Gastroesophageal sphincter (tissue), 4 donors: ENCODE measurements at regions not wholly inside any gene's neighbourhood (a gene's known extent, or its start where the extent isn't known, plus 50 kb on each side); places are given as distances from the start of the nearest gene placed in this dataset.

ENCODE experiments used
- ATAC-seq: fragments of 150-250 bp; one replicate; pipeline ENCODE4 v1.9.1; 2016; ENCODE audit warnings: mild to moderate bottlenecking, moderate library complexity
- H3K27ac ChIP-seq, 4 donors: fragments of 200-600 bp; sonication (generic) in 3 of 4; 1 replicate in 3 of 4; 2 replicates in 1 of 4; pipeline ENCODE4 v1.5.1; 2016 to 2019
- H3K27me3 ChIP-seq: fragments of 200-600 bp; sonication (generic); one replicate; pipeline ENCODE4 v1.5.1; 2019
- H3K36me3 ChIP-seq, 2 donors: fragments of 200-600 bp; sonication (generic); one replicate each; pipeline ENCODE4 v1.5.1; 2019; ENCODE audit warnings: control low read depth in 1 of 2
- H3K4me1 ChIP-seq, 3 donors: fragments of 200-600 bp; sonication (generic); 1 replicate in 2 of 3; 2 replicates in 1 of 3; pipeline ENCODE4 v1.5.1; 2016 to 2019; ENCODE audit warnings: control low read depth in 2 of 3
- H3K4me3 ChIP-seq, 2 donors: fragments of 200-600 bp; sonication (generic); one replicate each; pipeline ENCODE4 v1.5.1; 2019; ENCODE audit warnings: mild to moderate bottlenecking in 1 of 2, moderate library complexity in 1 of 2
- H3K9me3 ChIP-seq, 3 donors: fragments of 200-600 bp; sonication (generic); one replicate each; pipeline ENCODE4 v1.5.1; 2017 to 2019; ENCODE audit warnings: control low read depth in 2 of 3
- EP300 ChIP-seq: sonication (generic); formaldehyde crosslinking; IDR thresholded peaks from one replicate; pipeline ENCODE4 v1.6.1; 2017; ENCODE audit warnings: antibody characterized with exemption, mild to moderate bottlenecking
- POLR2A ChIP-seq, 2 donors: fragments of 450-650 bp; IDR thresholded peaks; one replicate each; pipeline ENCODE4 v1.6.1; 2017; ENCODE audit warnings: antibody characterized with exemption in 2 of 2, mild to moderate bottlenecking in 2 of 2, moderate library complexity in 1 of 2
- POLR2AphosphoS5 ChIP-seq: sonication (generic); formaldehyde crosslinking; IDR thresholded peaks from one replicate; pipeline ENCODE4 v1.6.1; 2017; ENCODE audit warnings: antibody characterized with exemption
- WGBS, 2 donors: methylation state at CpG; one replicate each; pipeline ENCODE4 v1.1.5; 2018; ENCODE audit warnings: low coverage in 1 of 2; 5-methylcytosine and 5-hydroxymethylcytosine counted together
- TF ChIP-seq, protein P1 (sequence below), 4 experiments: fragments of 200-600 bp in 2 of 4; fragments of 450-650 bp in 2 of 4; sonication (generic) in 1 of 4; IDR thresholded peaks; one replicate each; pipeline ENCODE4 v1.5.1; 2017 to 2019; ENCODE audit warnings: antibody characterized with exemption in 4 of 4, mild to moderate bottlenecking in 2 of 4, moderate library complexity in 2 of 4

DNA sequence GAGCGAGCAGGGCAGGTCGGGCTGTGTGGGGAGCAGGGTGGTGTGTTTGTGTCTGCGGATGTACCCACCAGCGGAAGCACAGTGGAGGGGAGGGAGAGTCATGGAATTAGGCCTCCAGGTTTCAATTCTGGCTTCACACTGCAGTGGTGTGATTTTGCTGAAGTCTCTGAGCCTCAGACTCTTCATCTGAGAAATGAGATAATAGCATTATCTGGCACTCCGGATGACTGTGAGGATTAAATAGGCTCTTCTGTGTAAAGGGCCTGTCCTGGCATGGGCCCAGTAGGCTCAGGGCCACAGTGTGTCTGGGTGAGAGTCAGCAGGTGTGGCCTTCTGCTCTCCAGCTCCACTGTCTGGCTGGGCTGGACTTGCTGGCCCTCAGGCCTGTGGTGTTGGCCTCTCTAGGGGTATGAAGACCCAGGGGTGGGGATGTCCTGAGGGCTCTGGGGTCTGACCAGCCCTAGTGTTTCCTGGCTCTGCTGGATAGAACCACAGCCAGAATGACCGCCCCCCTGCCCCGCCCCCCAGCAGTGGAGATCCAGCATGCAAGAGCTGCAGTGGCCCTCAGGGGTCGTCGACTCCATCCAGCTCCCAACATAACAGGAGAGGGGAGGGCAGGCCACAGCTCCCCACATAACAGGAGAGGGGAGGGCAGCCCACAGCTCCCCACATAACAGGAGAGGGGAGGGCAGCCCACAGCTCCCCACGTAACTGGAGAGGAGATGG lies 178.6 kb downstream of the RPS24 start:
- Histone ChIP-seq H3K9me3 (no peaks in the 10 kb centered on the region), H3K36me3 (no peaks in the 10 kb centered on the region), H3K27me3 (no peaks in the 10 kb centered on the region), H3K27ac (peak overlapping the region; percentile 1 to 72 (median 63)), H3K4me1 (peaks cover 3 to 50% (median 24%) of the 10 kb centered on the region in 3 donors), H3K4me3 (no peak overlapping the region)
- TF ChIP-seq EP300 = no peak
- TF ChIP-seq, protein P1, sequence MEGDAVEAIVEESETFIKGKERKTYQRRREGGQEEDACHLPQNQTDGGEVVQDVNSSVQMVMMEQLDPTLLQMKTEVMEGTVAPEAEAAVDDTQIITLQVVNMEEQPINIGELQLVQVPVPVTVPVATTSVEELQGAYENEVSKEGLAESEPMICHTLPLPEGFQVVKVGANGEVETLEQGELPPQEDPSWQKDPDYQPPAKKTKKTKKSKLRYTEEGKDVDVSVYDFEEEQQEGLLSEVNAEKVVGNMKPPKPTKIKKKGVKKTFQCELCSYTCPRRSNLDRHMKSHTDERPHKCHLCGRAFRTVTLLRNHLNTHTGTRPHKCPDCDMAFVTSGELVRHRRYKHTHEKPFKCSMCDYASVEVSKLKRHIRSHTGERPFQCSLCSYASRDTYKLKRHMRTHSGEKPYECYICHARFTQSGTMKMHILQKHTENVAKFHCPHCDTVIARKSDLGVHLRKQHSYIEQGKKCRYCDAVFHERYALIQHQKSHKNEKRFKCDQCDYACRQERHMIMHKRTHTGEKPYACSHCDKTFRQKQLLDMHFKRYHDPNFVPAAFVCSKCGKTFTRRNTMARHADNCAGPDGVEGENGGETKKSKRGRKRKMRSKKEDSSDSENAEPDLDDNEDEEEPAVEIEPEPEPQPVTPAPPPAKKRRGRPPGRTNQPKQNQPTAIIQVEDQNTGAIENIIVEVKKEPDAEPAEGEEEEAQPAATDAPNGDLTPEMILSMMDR (IDR thresholded peaks at IDR 0.05) = no peak
- TF ChIP-seq POLR2A (IDR thresholded peaks at IDR 0.05) = no peak
- TF ChIP-seq POLR2AphosphoS5 = no peak
- ATAC-seq = no peak
- 61 to 78% methylated on average over 3 to 4 of the region's 10 CpGs for WGBS, 2 donors

DNA sequence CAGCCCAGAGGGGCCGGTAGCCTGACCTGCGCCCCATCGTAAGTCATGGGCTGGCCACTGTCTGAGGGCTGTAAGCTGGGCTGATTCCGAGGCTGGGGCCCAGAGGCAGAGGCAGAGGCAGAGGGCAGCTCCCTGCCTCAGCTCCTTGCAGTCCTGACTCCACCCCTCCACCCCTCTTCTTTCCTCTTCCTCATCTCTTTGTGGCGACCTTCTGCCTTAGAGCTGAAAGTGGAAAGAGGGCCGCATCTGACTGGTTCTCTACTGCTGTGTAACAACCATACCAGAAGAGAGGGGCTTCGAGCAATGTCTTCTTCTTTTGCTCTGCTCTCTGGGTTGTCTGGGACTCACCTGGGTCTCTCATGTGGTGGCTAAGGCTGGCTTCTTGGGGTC lies 179.1 kb downstream of the RPS24 start:
- WGBS, 2 donors = 95 to 100% methylated on average over 2 to 3 of the region's 7 CpGs
- H3K4me3 ChIP-seq = no peak overlapping the region
- peak overlapping the region in 3 of 4 donors; percentile 63 to 72 (median 63) for H3K27ac ChIP-seq

DNA sequence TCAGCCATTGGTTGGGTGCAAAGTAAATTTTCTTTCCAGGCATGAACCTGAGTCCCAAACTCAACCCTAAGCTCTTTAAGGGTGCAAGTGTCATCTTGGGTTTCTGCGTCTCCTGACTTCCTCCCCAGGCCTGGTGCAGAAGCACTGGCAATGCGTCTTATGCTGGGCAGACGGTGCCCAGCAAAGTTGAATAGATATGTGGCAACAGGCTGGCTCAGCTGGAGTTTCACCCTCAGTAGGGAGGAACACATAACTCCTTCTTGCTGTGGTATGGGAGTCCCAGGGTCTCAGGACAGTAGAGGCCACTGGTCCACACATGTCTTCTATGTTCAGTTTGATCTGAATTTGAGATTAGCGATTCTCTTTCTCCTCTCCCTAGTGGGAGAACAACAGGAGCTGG lies 181.3 kb downstream of the RPS24 start:
- Histone ChIP-seq H3K4me1 (peaks cover 3 to 61% (median 24%) of the 10 kb centered on the region in 3 donors), H3K4me3 (no peak overlapping the region), H3K9me3 (no peaks in the 10 kb centered on the region), H3K27me3 (no peaks in the 10 kb centered on the region), H3K27ac (peak overlapping the region; percentile 61 to 88 (median 80)), H3K36me3 (no peaks in the 10 kb centered on the region)
- peak; percentile 14 for ATAC-seq
- TF ChIP-seq POLR2A (IDR thresholded peaks at IDR 0.05) (no peak), EP300 (no peak), POLR2AphosphoS5 (no peak)
- TF ChIP-seq, protein P1 (IDR thresholded peaks at IDR 0.05) = no peak
- WGBS, 2 donors = 100% methylated on average over 1 of the region's 4 CpGs; no CpG with 5 or more reads in 1 of the 2 donors

More for the DNA sequence above, 179.1 kb downstream of the RPS24 start:
- Histone ChIP-seq H3K9me3 (no peaks in the 10 kb centered on the region), H3K36me3 (no peaks in the 10 kb centered on the region), H3K4me1 (peaks cover 3 to 55% (median 24%) of the 10 kb centered on the region in 3 donors), H3K27me3 (no peaks in the 10 kb centered on the region)
- ATAC-seq = no peak
- TF ChIP-seq POLR2A (IDR thresholded peaks at IDR 0.05) (no peak), POLR2AphosphoS5 (no peak), EP300 (no peak)
- TF ChIP-seq, protein P1 (IDR thresholded peaks at IDR 0.05) = no peak

DNA sequence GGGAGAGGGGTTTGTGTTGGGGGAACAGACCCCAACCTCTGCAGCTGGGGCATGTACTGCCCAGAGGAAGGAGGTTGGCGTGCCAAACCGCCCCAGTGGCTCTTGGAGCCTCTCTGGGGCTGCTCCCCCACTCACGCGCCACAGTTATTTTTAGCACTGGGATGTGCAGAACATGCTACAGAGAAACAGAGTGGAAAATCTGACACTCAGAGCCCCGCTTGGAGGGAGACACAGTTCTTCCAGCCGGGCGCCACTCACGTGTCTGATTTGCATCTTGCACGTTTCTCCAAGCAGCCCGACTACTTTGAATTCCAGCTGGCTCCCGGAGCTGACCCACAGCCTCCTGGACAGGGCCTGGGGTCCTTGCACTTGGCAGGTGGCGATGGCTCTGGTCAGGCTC lies 182.0 kb downstream of the RPS24 start:
- Histone ChIP-seq H3K4me1 (peaks cover 3 to 61% (median 24%) of the 10 kb centered on the region in 3 donors), H3K27ac (peak overlapping the region; percentile 61 to 88 (median 80)), H3K9me3 (no peaks in the 10 kb centered on the region), H3K27me3 (no peaks in the 10 kb centered on the region), H3K36me3 (no peaks in the 10 kb centered on the region), H3K4me3 (no peak overlapping the region)
- ATAC-seq = peak; percentile 90
- 10 to 11% methylated on average over 4 to 5 of the region's 12 CpGs for WGBS, 2 donors
- TF ChIP-seq POLR2AphosphoS5 (peak; percentile 60), POLR2A (IDR thresholded peaks at IDR 0.05) (no peak), EP300 (no peak)
- TF ChIP-seq, protein P1 (IDR thresholded peaks at IDR 0.05) = peak in 2 of 4 experiments; percentile 11 to 12

DNA sequence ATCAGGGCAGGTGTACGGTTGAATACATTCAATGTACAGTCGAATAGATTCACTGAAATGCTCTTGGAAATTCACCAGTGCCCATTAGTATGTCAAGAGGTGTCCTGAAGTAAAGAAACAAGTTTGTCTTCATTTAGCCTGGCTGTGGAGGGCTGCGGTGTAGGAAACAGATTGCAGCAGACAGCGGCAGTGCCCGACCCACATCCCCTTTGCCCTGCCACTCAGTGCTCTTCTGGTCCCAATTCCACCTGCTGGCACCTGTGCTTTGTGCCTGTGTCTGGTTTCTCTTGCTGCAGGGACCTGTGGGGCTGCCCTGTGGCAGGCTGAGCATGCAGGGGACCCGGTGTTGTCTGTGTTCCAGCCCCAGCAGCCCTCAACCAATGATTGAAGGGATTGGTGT lies 183.7 kb downstream of the RPS24 start:
- H3K36me3 ChIP-seq = no peaks in the 10 kb centered on the region
- no peaks in the 10 kb centered on the region for H3K9me3 ChIP-seq
- no peak overlapping the region for H3K4me3 ChIP-seq
- no peak for ATAC-seq
- 71 to 100% methylated on average over 1 to 4 of the region's 6 CpGs for WGBS, 2 donors
- peaks cover 3 to 51% (median 17%) of the 10 kb centered on the region in 3 donors for H3K4me1 ChIP-seq
- H3K27ac ChIP-seq = peak overlapping the region in 2 of 4 donors; percentile 2 to 34
- H3K27me3 ChIP-seq = no peaks in the 10 kb centered on the region
- TF ChIP-seq, protein P1 (IDR thresholded peaks at IDR 0.05) = no peak
- TF ChIP-seq POLR2A (IDR thresholded peaks at IDR 0.05) = no peak
- TF ChIP-seq POLR2AphosphoS5 = no peak
- no peak for TF ChIP-seq EP300
